ENCODE measurements at regions not wholly inside any gene's neighbourhood (a gene's known extent, or its start where the extent isn't known, plus 50 kb on each side); places are given as distances from the start of the nearest gene placed in this dataset.

DNA sequence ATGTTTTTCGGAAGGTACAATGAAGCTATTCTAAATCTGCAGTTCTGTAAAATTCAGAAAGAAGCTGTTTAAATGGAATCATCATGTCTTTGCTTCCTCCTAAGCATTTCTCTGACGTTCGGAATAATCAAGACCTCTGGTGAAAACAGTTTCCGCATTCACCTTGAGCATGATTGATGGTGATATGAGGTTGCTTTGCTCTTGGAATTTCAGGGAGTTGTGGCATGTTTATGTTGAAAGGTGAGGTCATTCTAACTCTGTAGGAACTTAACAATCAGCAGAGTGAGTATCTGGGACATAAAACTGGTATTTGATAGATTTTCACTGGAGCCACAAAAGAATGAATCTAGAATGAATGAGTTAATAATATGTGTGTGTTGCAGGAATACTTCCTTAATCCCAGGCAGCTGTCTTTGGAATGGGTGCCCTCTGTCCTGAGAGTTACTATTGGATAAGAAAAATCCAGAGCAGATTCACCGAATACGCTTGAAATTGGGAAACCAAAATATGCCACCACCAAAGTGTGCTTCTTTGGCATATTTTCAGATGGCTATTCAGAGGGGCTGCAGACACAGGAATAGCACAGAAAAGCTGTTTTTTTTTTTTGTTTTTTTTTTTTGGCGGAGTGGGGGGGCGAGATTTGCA lies 599.1 kb downstream of the CCER1 start:
- TF ChIP-seq, protein P1, sequence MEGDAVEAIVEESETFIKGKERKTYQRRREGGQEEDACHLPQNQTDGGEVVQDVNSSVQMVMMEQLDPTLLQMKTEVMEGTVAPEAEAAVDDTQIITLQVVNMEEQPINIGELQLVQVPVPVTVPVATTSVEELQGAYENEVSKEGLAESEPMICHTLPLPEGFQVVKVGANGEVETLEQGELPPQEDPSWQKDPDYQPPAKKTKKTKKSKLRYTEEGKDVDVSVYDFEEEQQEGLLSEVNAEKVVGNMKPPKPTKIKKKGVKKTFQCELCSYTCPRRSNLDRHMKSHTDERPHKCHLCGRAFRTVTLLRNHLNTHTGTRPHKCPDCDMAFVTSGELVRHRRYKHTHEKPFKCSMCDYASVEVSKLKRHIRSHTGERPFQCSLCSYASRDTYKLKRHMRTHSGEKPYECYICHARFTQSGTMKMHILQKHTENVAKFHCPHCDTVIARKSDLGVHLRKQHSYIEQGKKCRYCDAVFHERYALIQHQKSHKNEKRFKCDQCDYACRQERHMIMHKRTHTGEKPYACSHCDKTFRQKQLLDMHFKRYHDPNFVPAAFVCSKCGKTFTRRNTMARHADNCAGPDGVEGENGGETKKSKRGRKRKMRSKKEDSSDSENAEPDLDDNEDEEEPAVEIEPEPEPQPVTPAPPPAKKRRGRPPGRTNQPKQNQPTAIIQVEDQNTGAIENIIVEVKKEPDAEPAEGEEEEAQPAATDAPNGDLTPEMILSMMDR (conservative IDR thresholded peaks at IDR 0.05 in 1 of 2, IDR thresholded peaks at IDR 0.05 in 1 of 2; ENCODE audit: low read depth in 1 of 2, low read length in 2 of 2): no peak
- no peak for TF ChIP-seq EZH2 (IDR thresholded peaks at IDR 0.05; ENCODE audit: low read length, missing control alignments)
